H1 (cell line): ENCODE measurements at regions not wholly inside any gene's neighbourhood (a gene's known extent, or its start where the extent isn't known, plus 50 kb on each side); places are given as distances from the start of the nearest gene placed in this dataset.

Source experiments
- CTCF ChIA-PET: fragments of 300-600 bp; sonication (Branson Sonifier 250); formaldehyde crosslinking; loops from one replicate; lab custom pipeline; 2021; ENCODE audit not compliant: partially characterized antibody; lab: Charles Lee
- POLR2A ChIA-PET: fragments of 300-600 bp; sonication (Branson Sonifier 250); formaldehyde crosslinking; loops from one replicate; lab custom pipeline; 2021; ENCODE audit warnings: inconsistent platforms; ENCODE audit not compliant: partially characterized antibody; lab: Charles Lee
- DNase-seq, 2 experiments: peaks; one replicate each; pipeline versions ENCODE4 v3.0.0 to v3.0.0-alpha.2; 2010 to 2022; ENCODE audit warnings: low spot score in 2 of 2, low read depth in 1 of 2, mixed read lengths in 1 of 2
- FAIRE-seq: peaks from 2 replicates; lab custom pipeline; 2011; peaks lifted over from hg19 to GRCh38; lab: Jason Lieb, UNC
- H2AFZ ChIP-seq: 2 replicates; pipeline ENCODE4 v1.8.1; 2012; ENCODE audit warnings: low read length, inconsistent platforms
- H2AK5ac ChIP-seq: 2 replicates; pipeline ENCODE4 v1.6.1; 2013; ENCODE audit warnings: low read depth, low read length
- H2BK120ac ChIP-seq: replicated peaks from 2 replicates; pipeline ENCODE3; 2013; ENCODE audit warnings: low read depth, low read length, inconsistent platforms
- H2BK12ac ChIP-seq: 2 replicates; pipeline ENCODE4 v1.6.1; 2013; ENCODE audit warnings: low read depth, low read length
- H2BK15ac ChIP-seq: 2 replicates; pipeline ENCODE4 v1.6.1; 2013; ENCODE audit warnings: low read length
- H2BK20ac ChIP-seq: 2 replicates; pipeline ENCODE4 v1.6.1; 2013; ENCODE audit warnings: low read length
- H2BK5ac ChIP-seq: 2 replicates; pipeline ENCODE4 v1.6.1; 2013; ENCODE audit warnings: low read depth, low read length
- H3K14ac ChIP-seq: 2 replicates; pipeline ENCODE4 v1.6.1; 2013; ENCODE audit warnings: inconsistent platforms; ENCODE audit not compliant: insufficient read length
- H3K18ac ChIP-seq: 2 replicates; pipeline ENCODE4 v1.6.1; 2013; ENCODE audit warnings: low read length; ENCODE audit errors: extremely low read depth
- H3K23ac ChIP-seq: 2 replicates; pipeline ENCODE4 v1.6.1; 2013; ENCODE audit warnings: inconsistent platforms; ENCODE audit not compliant: insufficient read length
- H3K23me2 ChIP-seq: 2 replicates; pipeline ENCODE4 v1.6.1; 2013; ENCODE audit warnings: low read depth, low read length
- H3K27ac ChIP-seq: 2 replicates; pipeline ENCODE4 v1.6.1; 2011; ENCODE audit warnings: low read depth, low read length, inconsistent platforms
- H3K27me3 ChIP-seq, 4 experiments: replicated peaks in 1 of 4; 1 replicate in 1 of 4; 2 replicates in 3 of 4; pipeline versions ENCODE4 v1.6.1 to v1.8.1; 2011 to 2013; ENCODE audit warnings: low read length in 3 of 4, mild to moderate bottlenecking in 3 of 4, inconsistent platforms in 2 of 4, mixed read lengths in 2 of 4, moderate library complexity in 1 of 4; ENCODE audit not compliant: control insufficient read depth in 3 of 4, insufficient read depth in 3 of 4; ENCODE audit errors: extremely low read depth in 1 of 4
- H3K36me3 ChIP-seq, 4 experiments: 2 replicates each; pipeline versions ENCODE4 v1.6.1 to v1.8.1; 2011 to 2013; ENCODE audit warnings: mild to moderate bottlenecking in 4 of 4, low read length in 3 of 4, moderate library complexity in 2 of 4, control low read depth in 1 of 4, inconsistent platforms in 1 of 4; ENCODE audit not compliant: insufficient read depth in 4 of 4, control insufficient read depth in 2 of 4
- H3K4ac ChIP-seq: replicated peaks from 2 replicates; pipeline ENCODE3; 2013; ENCODE audit warnings: low read length, low read depth, mixed read lengths, inconsistent platforms; ENCODE audit not compliant: insufficient read length
- H3K4me1 ChIP-seq, 4 experiments: replicated peaks in 1 of 4; 1 replicate in 1 of 4; 2 replicates in 3 of 4; pipeline versions ENCODE4 v1.6.1 to v1.8.1; 2011 to 2013; ENCODE audit warnings: low read length in 3 of 4, inconsistent platforms in 2 of 4, mixed read lengths in 1 of 4; ENCODE audit not compliant: insufficient read depth in 4 of 4, control insufficient read depth in 3 of 4
- H3K4me2 ChIP-seq, 2 experiments: 2 replicates each; pipeline versions ENCODE4 v1.6.1 to v1.8.1; 2011 to 2013; ENCODE audit warnings: low read depth in 2 of 2, low read length in 2 of 2, control low read depth in 1 of 2, inconsistent platforms in 1 of 2, mild to moderate bottlenecking in 1 of 2; ENCODE audit not compliant: insufficient read depth in 1 of 2
- H3K4me3 ChIP-seq, 4 experiments: fragments of 200-600, 300-600 bp in 1 of 4; sonication (generic), shearing (Covaris generic), sonication (Bioruptor Twin) in 1 of 4; 2 replicates each; pipeline versions ENCODE4 v1.5.1 to v1.8.1; 2011 to 2016; ENCODE audit warnings: low read length in 4 of 4, low read depth in 3 of 4, control low read depth in 2 of 4, inconsistent platforms in 2 of 4, mild to moderate bottlenecking in 2 of 4, mixed read lengths in 1 of 4, moderate library complexity in 1 of 4; ENCODE audit not compliant: insufficient read depth in 2 of 4; ENCODE audit errors: extremely low read depth in 1 of 4
- H3K56ac ChIP-seq: replicated peaks from 2 replicates; pipeline ENCODE3; 2013; ENCODE audit warnings: low read depth, mild to moderate bottlenecking, mixed read lengths, low read length, inconsistent platforms; ENCODE audit not compliant: insufficient read length
- H3K79me1 ChIP-seq: 2 replicates; pipeline ENCODE4 v1.6.1; 2013; ENCODE audit warnings: low read depth, low read length, control low read depth
- H3K79me2 ChIP-seq, 2 experiments: 2 replicates each; pipeline versions ENCODE4 v1.6.1 to v1.8.1; 2012 to 2013; ENCODE audit warnings: low read length in 2 of 2, mild to moderate bottlenecking in 2 of 2, inconsistent platforms in 1 of 2; ENCODE audit not compliant: insufficient read depth in 2 of 2, control insufficient read depth in 1 of 2
- H3K9ac ChIP-seq, 4 experiments: replicated peaks in 1 of 4; 1 replicate in 1 of 4; 2 replicates in 3 of 4; pipeline versions ENCODE4 v1.6.1 to v1.8.1; 2011 to 2013; ENCODE audit warnings: low read depth in 3 of 4, low read length in 3 of 4, control low read depth in 2 of 4, mild to moderate bottlenecking in 2 of 4, moderate library complexity in 2 of 4, inconsistent platforms in 1 of 4; ENCODE audit errors: extremely low read depth in 1 of 4
- H3K9me3 ChIP-seq, 2 experiments: 2 replicates each; pipeline versions ENCODE4 v1.6.1 to v1.8.1; 2012 to 2013; ENCODE audit warnings: mild to moderate bottlenecking in 2 of 2, moderate library complexity in 2 of 2, control low read depth in 1 of 2, inconsistent platforms in 1 of 2, low read depth in 1 of 2, low read length in 1 of 2, mixed read lengths in 1 of 2; ENCODE audit not compliant: insufficient read depth in 2 of 2
- H4K20me1 ChIP-seq, 2 experiments: replicated peaks in 1 of 2; 2 replicates each; pipeline versions ENCODE3 to v1.8.1; 2011 to 2013; ENCODE audit warnings: inconsistent platforms in 2 of 2, low read length in 2 of 2, mild to moderate bottlenecking in 1 of 2; ENCODE audit not compliant: insufficient read depth in 2 of 2, control insufficient read depth in 1 of 2
- H4K5ac ChIP-seq: 2 replicates; pipeline ENCODE4 v1.6.1; 2013; ENCODE audit warnings: low read length, low read depth, mixed read lengths, inconsistent platforms; ENCODE audit not compliant: insufficient read length
- H4K8ac ChIP-seq: 2 replicates; pipeline ENCODE4 v1.8.0; 2013; ENCODE audit warnings: mild to moderate bottlenecking, moderate library complexity, low read length, inconsistent platforms; ENCODE audit not compliant: insufficient read depth; ENCODE audit errors: extremely low read depth
- H4K91ac ChIP-seq: replicated peaks from 2 replicates; pipeline ENCODE3; 2013; ENCODE audit warnings: low read length, mixed read lengths, inconsistent platforms; ENCODE audit not compliant: insufficient read length
- CHD2 ChIP-seq: IDR thresholded peaks from 2 replicates; pipeline ENCODE4 v1.6.1; 2012; ENCODE audit warnings: low read length, improper control_type of control experiment
- GABPA ChIP-seq: IDR thresholded peaks from 2 replicates; pipeline ENCODE4 v1.6.1; 2011; ENCODE audit warnings: mild to moderate bottlenecking, low read length, moderate library complexity, borderline replicate concordance; ENCODE audit not compliant: insufficient read depth
- YY1 ChIP-seq: IDR thresholded peaks from 2 replicates; pipeline ENCODE4 v1.6.1; 2011; ENCODE audit warnings: low read depth, mild to moderate bottlenecking, low read length
- WGBS, 2 experiments: shearing (Covaris generic) in 1 of 2; methylation state at CpG; one replicate each; pipeline versions ENCODE4 v1.1.6 to v1.1.7; 2013 to 2015; ENCODE audit warnings: low lambda C conversion rate in 2 of 2, mixed read lengths in 2 of 2, inconsistent platforms in 1 of 2, low coverage in 1 of 2, missing lambda C conversion rate in 1 of 2; ENCODE audit not compliant: insufficient replicate concordance in 2 of 2, insufficient coverage in 1 of 2, insufficient read length in 1 of 2; ENCODE audit errors: extremely low coverage in 1 of 2, missing lambda C conversion rate in 1 of 2; 5-methylcytosine and 5-hydroxymethylcytosine counted together

- POLR2A ChIA-PET: no interaction called here
- Histone ChIP-seq H3K4me2 (peak overlapping the region; percentile 6 to 23; a peak in 3 of 4 replicates), H3K23ac (no peak overlapping the region), H4K91ac (peak overlapping the region; percentile 5), H3K27me3 (no peaks in the 10 kb centered on the region), H3K18ac (peak overlapping the region; percentile 54; the same call in 1 of the 2 replicates), H3K14ac (no peak overlapping the region), H2BK12ac (0 out of 2 replicates have a peak overlapping the region, but pooled peaks have one; percentile 3), H3K79me1 (no peaks in the 10 kb centered on the region), H4K8ac (no peak overlapping the region), H2BK120ac (peak overlapping the region; percentile 12), H3K9me3 (no peaks in the 10 kb centered on the region), H3K23me2 (no peaks in the 10 kb centered on the region), H2BK5ac (peak overlapping the region; percentile 57; the same call in 1 of the 2 replicates), H4K5ac (no peak overlapping the region), H2AK5ac (no peak overlapping the region; the same call in 1 of the 2 replicates), H3K27ac (no peak overlapping the region), H3K56ac (no peak overlapping the region), H2AFZ (peak overlapping the region; percentile 91), H3K36me3 (no peaks in the 10 kb centered on the region), H3K4me1 (peaks cover 0 to 13% (median 3%) of the 10 kb centered on the region in 4 experiments; a peak in 2 of 7 replicates), H3K9ac (peak overlapping the region in 1 of 4 experiments; percentile 34; a peak in 1 of 7 replicates), H2BK20ac (0 out of 2 replicates have a peak overlapping the region, but pooled peaks have one; percentile 26), H2BK15ac (no peak overlapping the region), H3K4me3 (no peak overlapping the region), H3K4ac (no peak overlapping the region), H3K79me2 (no peaks in the 10 kb centered on the region), H4K20me1 (no peaks in the 10 kb centered on the region)
- WGBS, 2 experiments: 57% methylated on average over 6 of the region's 6 CpGs; no CpG with 5 or more reads in 1 of the 2 experiments
- DNase-seq (peak in 1 of 2 experiments; percentile 46), FAIRE-seq (no peak)
- TF ChIP-seq GABPA: no peak
- TF ChIP-seq CHD2: no peak
- 0 out of 2 replicates have a peak, but pooled peaks have one; percentile 68 for TF ChIP-seq YY1
- CTCF ChIA-PET: no interaction called here
Measured at GRCh38 chr12:92224685-92225331, 79.2 kb upstream of the BTG1 start.
